GM23338 (cell line): ENCODE measurements at regions not wholly inside any gene's neighbourhood (a gene's known extent, or its start where the extent isn't known, plus 50 kb on each side); places are given as distances from the start of the nearest gene placed in this dataset.
A peak's percentile ranks its signal among the peaks of the same experiment; 100 is the strongest.

Experiments
- ATAC-seq: fragments of 200-7000 bp; cut with Tn5 transposase; 3 replicates; pipeline ENCODE4 v1.9.1; 2020
- DNase-seq: peaks from one replicate; pipeline ENCODE4 v3.0.0-alpha.2; 2015; ENCODE audit warnings: low spot score
- H2AFZ ChIP-seq: fragments of 200-600 bp; sonication (generic); 2 replicates; pipeline ENCODE4 v1.8.0; 2016; ENCODE audit warnings: antibody characterized with exemption, mild to moderate bottlenecking, moderate library complexity
- H3F3A ChIP-seq: fragments of 200-600 bp; sonication (generic); replicated peaks from 2 replicates; pipeline ENCODE4 v1.8.0; 2017; ENCODE audit warnings: antibody characterized with exemption, mixed run types, low read depth
- H3K27ac ChIP-seq: fragments of 200-600 bp; sonication (generic); 2 replicates; pipeline ENCODE4 v1.6.1; 2016; ENCODE audit warnings: low read depth
- H3K27me3 ChIP-seq: fragments of 200-600 bp; sonication (generic); 2 replicates; pipeline ENCODE4 v1.8.0; 2016; ENCODE audit warnings: mild to moderate bottlenecking, mixed run types, moderate library complexity; ENCODE audit not compliant: insufficient read depth
- H3K36me3 ChIP-seq: fragments of 200-600 bp; sonication (generic); 2 replicates; pipeline ENCODE4 v1.8.0; 2016; ENCODE audit warnings: mild to moderate bottlenecking; ENCODE audit not compliant: insufficient read depth
- H3K4me1 ChIP-seq: fragments of 200-600 bp; sonication (generic); 2 replicates; pipeline ENCODE4 v1.8.0; 2016; ENCODE audit warnings: mild to moderate bottlenecking, moderate library complexity; ENCODE audit not compliant: insufficient read depth
- H3K4me2 ChIP-seq: fragments of 200-600 bp; sonication (generic); 2 replicates; pipeline ENCODE4 v1.7.1; 2017; ENCODE audit warnings: mixed run types
- H3K4me3 ChIP-seq: fragments of 200-600 bp; sonication (generic); 2 replicates; pipeline ENCODE4 v1.6.1; 2016; ENCODE audit warnings: mixed run types
- H3K79me2 ChIP-seq: fragments of 200-600 bp; sonication (generic); replicated peaks from 2 replicates; pipeline ENCODE4 v1.8.0; 2017; ENCODE audit warnings: mild to moderate bottlenecking; ENCODE audit not compliant: insufficient read depth
- H3K9me2 ChIP-seq: fragments of 200-600 bp; sonication (generic); 2 replicates; pipeline ENCODE4 v1.8.0; 2017; ENCODE audit not compliant: insufficient read depth
- H4K20me1 ChIP-seq: fragments of 200-600 bp; sonication (generic); replicated peaks from 2 replicates; pipeline ENCODE4 v1.8.0; 2017; ENCODE audit warnings: mild to moderate bottlenecking; ENCODE audit not compliant: insufficient read depth
- H3K27ac Mint-ChIP-seq: 2 replicates; pipeline ENCODE4 v1.8.0; 2020; ENCODE audit warnings: inconsistent platforms, mild to moderate bottlenecking, moderate library complexity, mixed read lengths
- H3K27me3 Mint-ChIP-seq: 3 replicates; pipeline ENCODE4 v1.8.0; 2022; ENCODE audit warnings: low read depth, mild to moderate bottlenecking, moderate library complexity, mixed read lengths, inconsistent platforms; ENCODE audit not compliant: insufficient read depth, poor library complexity
- H3K36me3 Mint-ChIP-seq: 3 replicates; pipeline ENCODE4 v1.8.0; 2021; ENCODE audit warnings: low read depth, mild to moderate bottlenecking, inconsistent platforms, moderate library complexity, mixed read lengths
- H3K4me1 Mint-ChIP-seq: 3 replicates; pipeline ENCODE4 v1.8.0; 2020; ENCODE audit warnings: mild to moderate bottlenecking, inconsistent platforms, mixed read lengths
- H3K4me3 Mint-ChIP-seq: 3 replicates; pipeline ENCODE4 v1.8.0; 2021; ENCODE audit warnings: moderate library complexity, mild to moderate bottlenecking, inconsistent platforms, mixed read lengths
- H3K9me3 Mint-ChIP-seq: 3 replicates; pipeline ENCODE4 v1.8.0; 2020; ENCODE audit warnings: moderate library complexity, mild to moderate bottlenecking, inconsistent platforms, mixed read lengths
- ETS1 ChIP-seq: IDR thresholded peaks from 2 replicates; pipeline ENCODE4 v1.6.1; 2016; ENCODE audit warnings: antibody characterized with exemption
- EZH2 ChIP-seq: fragments of 200-600 bp; sonication (generic); IDR thresholded peaks from one replicate; pipeline ENCODE4 v1.8.0; 2017; ENCODE audit warnings: antibody characterized with exemption, mild to moderate bottlenecking, low read depth; ENCODE audit not compliant: unreplicated experiment
- EZH2phosphoT487 ChIP-seq: fragments of 200-600 bp; sonication (generic); IDR thresholded peaks from one replicate; pipeline ENCODE4 v1.8.1; 2018; ENCODE audit warnings: antibody characterized with exemption; ENCODE audit not compliant: unreplicated experiment
- JUNB ChIP-seq: IDR thresholded peaks from one replicate; pipeline ENCODE4 v1.6.1; 2016; ENCODE audit warnings: antibody characterized with exemption; ENCODE audit not compliant: unreplicated experiment
- NANOG ChIP-seq: IDR thresholded peaks from 2 replicates; pipeline ENCODE4 v1.6.1; 2016; ENCODE audit warnings: antibody characterized with exemption, borderline replicate concordance
- STAT1 ChIP-seq: IDR thresholded peaks from one replicate; pipeline ENCODE4 v1.6.1; 2016; ENCODE audit warnings: antibody characterized with exemption; ENCODE audit not compliant: unreplicated experiment
- ZNF114 ChIP-seq: fragments of 250-450 bp; sonication (Bioruptor Pico); IDR thresholded peaks from 2 replicates; pipeline ENCODE4 v1.5.0; 2020; ENCODE audit warnings: mild to moderate bottlenecking, moderate library complexity
- ZNF331 ChIP-seq: fragments of 250-450 bp; sonication (Bioruptor Pico); IDR thresholded peaks from 2 replicates; pipeline ENCODE4 v1.5.0; 2020; ENCODE audit warnings: low read depth, mild to moderate bottlenecking, moderate library complexity
- ZNF462 ChIP-seq: fragments of 250-450 bp; sonication (Bioruptor Pico); IDR thresholded peaks from 2 replicates; pipeline ENCODE4 v1.5.0; 2020; ENCODE audit warnings: mild to moderate bottlenecking, moderate library complexity
- TF ChIP-seq, protein P1 (sequence below): IDR thresholded peaks from one replicate; pipeline ENCODE4 v1.6.1; 2018; ENCODE audit warnings: antibody characterized with exemption; ENCODE audit not compliant: unreplicated experiment

DNA sequence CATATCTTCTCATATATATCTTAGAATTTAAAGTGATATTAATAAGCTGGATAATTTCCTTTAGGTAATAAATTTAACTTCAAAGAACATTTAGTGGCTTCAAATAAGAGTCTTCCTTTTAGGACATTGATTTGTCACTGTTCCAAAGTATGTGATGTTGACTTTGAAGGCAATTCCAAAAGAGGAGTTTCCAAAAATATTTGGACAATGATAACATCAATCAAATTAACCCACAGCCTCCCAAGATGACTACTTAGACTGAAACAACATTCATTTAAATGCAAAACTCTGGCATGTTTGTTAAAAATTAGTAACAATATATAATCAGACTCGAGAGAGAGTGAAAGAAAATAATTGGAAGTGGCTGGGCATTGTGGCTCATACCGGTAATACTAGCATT lies 211.1 kb downstream of the OGFRL1 start:
- H3K4me1 ChIP-seq = peaks cover 7% of the 10 kb centered on the region; the same call in 1 of the 2 replicates
- H3F3A ChIP-seq = no peaks in the 10 kb centered on the region
- H3K79me2 ChIP-seq = no peaks in the 10 kb centered on the region
- Mint-ChIP-seq H3K4me1 (peaks cover 14% of the 10 kb centered on the region), H3K4me3 (no peak overlapping the region), H3K27me3 (no peaks in the 10 kb centered on the region), H3K27ac (no peak overlapping the region), H3K36me3 (no peaks in the 10 kb centered on the region), H3K9me3 (no peaks in the 10 kb centered on the region)
- no peaks in the 10 kb centered on the region for H3K9me2 ChIP-seq
- no peak for DNase-seq
- H3K4me2 ChIP-seq = no peak overlapping the region
- no peak overlapping the region for H2AFZ ChIP-seq
- no peak for ATAC-seq
- no peaks in the 10 kb centered on the region for H4K20me1 ChIP-seq
- TF ChIP-seq STAT1 = no peak
- TF ChIP-seq ETS1 = no peak
- no peak for TF ChIP-seq NANOG
- TF ChIP-seq ZNF114 (CRISPR knock-in tag) = no peak
- TF ChIP-seq ZNF331 = no peak
- no peak for TF ChIP-seq EZH2
- TF ChIP-seq JUNB = no peak
- no peak overlapping the region for H3K27ac ChIP-seq
- H3K27me3 ChIP-seq = no peaks in the 10 kb centered on the region
- H3K36me3 ChIP-seq = no peaks in the 10 kb centered on the region
- no peak overlapping the region for H3K4me3 ChIP-seq

DNA sequence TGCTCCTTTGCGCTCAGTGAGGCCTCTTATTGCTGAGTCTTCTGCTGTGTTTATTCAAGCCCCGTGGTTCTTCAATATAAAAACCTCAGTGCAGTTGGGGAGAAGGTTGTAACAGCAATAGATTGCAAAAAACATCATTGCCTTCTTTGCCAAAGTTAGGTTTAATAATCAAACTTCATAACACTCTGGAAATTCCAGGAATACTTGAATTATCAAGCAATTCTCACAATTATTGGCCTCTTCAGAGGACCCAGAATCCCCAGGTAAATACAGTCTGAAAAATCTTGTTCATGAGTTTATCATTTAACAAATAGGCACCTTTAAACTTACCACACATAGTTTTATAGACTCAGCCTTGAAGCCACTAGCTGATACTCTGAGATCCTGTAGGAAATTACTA lies 213.6 kb downstream of the OGFRL1 start:
- no peaks in the 10 kb centered on the region for H4K20me1 ChIP-seq
- Mint-ChIP-seq H3K27me3 (no peaks in the 10 kb centered on the region), H3K9me3 (no peaks in the 10 kb centered on the region), H3K36me3 (no peaks in the 10 kb centered on the region), H3K27ac (no peak overlapping the region), H3K4me3 (no peak overlapping the region), H3K4me1 (peaks cover 4% of the 10 kb centered on the region)
- no peak overlapping the region for H3K27ac ChIP-seq
- H3K79me2 ChIP-seq = no peaks in the 10 kb centered on the region
- H3K9me2 ChIP-seq = no peaks in the 10 kb centered on the region; the same call in 1 of the 2 replicates
- H3K27me3 ChIP-seq = no peaks in the 10 kb centered on the region
- H3K4me1 ChIP-seq = no peaks in the 10 kb centered on the region
- H3F3A ChIP-seq = no peaks in the 10 kb centered on the region
- peak overlapping the region; percentile 70; the same call in 1 of the 2 replicates for H2AFZ ChIP-seq
- H3K4me3 ChIP-seq = no peak overlapping the region
- no peak for ATAC-seq
- H3K36me3 ChIP-seq = no peaks in the 10 kb centered on the region
- no peak for DNase-seq
- no peak overlapping the region for H3K4me2 ChIP-seq
- TF ChIP-seq ZNF462 (CRISPR knock-in tag) (no peak), EZH2 (no peak), EZH2phosphoT487 (no peak), JUNB (no peak)
- TF ChIP-seq, protein P1, sequence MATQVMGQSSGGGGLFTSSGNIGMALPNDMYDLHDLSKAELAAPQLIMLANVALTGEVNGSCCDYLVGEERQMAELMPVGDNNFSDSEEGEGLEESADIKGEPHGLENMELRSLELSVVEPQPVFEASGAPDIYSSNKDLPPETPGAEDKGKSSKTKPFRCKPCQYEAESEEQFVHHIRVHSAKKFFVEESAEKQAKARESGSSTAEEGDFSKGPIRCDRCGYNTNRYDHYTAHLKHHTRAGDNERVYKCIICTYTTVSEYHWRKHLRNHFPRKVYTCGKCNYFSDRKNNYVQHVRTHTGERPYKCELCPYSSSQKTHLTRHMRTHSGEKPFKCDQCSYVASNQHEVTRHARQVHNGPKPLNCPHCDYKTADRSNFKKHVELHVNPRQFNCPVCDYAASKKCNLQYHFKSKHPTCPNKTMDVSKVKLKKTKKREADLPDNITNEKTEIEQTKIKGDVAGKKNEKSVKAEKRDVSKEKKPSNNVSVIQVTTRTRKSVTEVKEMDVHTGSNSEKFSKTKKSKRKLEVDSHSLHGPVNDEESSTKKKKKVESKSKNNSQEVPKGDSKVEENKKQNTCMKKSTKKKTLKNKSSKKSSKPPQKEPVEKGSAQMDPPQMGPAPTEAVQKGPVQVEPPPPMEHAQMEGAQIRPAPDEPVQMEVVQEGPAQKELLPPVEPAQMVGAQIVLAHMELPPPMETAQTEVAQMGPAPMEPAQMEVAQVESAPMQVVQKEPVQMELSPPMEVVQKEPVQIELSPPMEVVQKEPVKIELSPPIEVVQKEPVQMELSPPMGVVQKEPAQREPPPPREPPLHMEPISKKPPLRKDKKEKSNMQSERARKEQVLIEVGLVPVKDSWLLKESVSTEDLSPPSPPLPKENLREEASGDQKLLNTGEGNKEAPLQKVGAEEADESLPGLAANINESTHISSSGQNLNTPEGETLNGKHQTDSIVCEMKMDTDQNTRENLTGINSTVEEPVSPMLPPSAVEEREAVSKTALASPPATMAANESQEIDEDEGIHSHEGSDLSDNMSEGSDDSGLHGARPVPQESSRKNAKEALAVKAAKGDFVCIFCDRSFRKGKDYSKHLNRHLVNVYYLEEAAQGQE = no peak
